ENCODE measurements at regions not wholly inside any gene's neighbourhood (a gene's known extent, or its start where the extent isn't known, plus 50 kb on each side); places are given as distances from the start of the nearest gene placed in this dataset.
"Not testable (repeated sequence)": the region's sequence is repeated elsewhere in the genome, so short reads cannot be mapped to it uniquely, and the experiment has no call there.

- no peak for DNase-seq
Measured at GRCh38 chr10:130963786-130964522, 347.6 kb downstream of the TCERG1L start.

DNA sequence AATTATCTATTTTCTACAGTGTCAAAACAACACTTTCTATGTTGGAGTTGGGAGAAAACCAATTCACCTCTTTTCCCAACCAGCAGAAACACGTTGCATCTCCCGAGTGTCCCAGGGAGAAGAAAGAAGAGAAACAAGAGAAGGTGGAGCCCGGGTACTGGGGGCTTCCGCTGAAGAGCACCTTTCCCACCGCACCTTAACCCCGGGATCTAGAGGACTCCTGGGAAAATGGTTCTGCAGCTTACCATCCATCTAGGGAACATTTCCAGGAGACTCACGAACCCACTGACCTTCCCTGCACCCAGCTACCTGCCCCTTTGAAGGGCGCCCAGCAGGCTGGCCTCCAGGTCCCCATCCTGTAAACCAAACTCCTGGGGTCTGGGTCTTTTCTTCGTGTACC is 346.8 kb downstream of the TCERG1L start:
- no peak for DNase-seq

DNA sequence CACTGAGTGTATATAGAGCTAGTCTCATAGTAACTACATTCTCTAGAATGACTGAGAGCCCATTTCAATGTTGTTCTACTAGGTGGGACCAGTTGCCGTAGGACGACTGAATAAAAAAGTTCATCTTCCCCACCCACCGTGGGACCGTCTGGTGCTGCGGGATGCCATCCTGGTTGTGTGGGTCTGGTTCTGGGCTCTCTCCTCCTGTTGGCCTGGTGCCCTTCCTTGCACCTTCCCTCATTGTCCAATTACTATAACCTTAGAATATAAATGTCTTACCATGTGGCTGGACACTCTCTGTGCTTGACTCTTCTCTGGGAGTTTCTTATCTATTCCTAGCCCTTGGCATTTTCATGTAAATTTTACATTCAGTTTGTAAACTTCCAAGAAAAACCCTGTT is 344.4 kb downstream of the TCERG1L start:
- no peak for DNase-seq

DNA sequence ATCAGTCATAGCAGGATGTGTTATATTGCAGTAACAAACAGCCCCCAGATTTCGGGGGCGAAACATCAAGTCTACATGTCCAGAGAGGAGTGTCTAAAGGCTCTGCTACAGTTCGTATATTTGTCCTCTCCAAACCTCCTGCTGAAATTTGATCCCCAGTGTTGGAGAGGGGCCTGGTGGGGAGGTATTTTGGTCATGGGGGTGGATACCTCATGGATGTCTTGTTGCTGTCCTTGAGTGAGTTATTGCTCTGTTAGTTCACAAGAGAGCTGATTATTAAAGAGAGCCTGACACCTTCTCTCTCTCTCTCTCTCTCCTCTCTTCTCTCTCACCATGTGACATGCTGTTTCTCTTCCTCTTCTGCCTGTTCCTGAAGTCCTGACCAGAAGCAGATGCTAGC is 343.7 kb downstream of the TCERG1L start:
- DNase-seq, result no peak

DNA sequence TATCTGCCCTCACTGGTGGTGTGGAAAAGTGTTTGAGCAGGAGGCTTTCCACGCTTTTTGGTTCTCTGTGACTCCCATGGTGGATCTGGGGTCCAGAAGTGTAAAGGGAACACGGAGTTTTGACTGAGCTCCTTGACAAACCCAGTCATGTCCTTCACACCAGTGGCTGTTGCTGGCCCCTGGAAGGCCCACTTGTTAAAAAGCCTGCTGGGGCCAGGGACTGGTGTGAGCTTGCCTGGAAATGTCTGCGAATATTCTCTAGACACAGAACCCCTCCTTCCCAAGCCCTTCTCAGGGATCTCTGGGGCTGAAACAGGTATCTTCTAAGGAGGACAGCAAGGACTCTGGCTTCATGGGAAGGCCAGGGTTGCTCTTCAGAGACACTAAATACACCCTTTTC is 343.0 kb downstream of the TCERG1L start:
- no peak for DNase-seq

DNA sequence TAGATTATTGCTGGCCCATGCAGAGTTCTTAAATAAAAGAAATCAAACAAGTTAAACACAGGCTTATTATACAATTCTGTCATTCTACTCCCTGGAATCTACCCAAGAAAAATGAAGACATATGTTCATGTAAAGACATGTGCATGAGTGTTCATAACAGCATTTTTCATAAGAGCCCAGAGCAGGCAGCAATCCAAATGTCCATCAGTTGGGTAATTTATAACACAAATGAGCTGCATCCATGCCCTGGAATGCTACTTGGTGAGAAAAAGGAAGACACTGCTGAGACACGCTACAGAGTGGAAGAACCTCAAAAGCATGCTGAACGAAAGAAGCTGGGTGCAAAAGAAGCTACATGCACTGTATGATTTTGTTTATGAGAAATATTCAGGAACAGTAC is 342.6 kb downstream of the TCERG1L start:
- DNase-seq, result no peak

- no peak for DNase-seq
Measured at GRCh38 chr10:130969700-130970099, 341.8 kb downstream of the TCERG1L start.

DNA sequence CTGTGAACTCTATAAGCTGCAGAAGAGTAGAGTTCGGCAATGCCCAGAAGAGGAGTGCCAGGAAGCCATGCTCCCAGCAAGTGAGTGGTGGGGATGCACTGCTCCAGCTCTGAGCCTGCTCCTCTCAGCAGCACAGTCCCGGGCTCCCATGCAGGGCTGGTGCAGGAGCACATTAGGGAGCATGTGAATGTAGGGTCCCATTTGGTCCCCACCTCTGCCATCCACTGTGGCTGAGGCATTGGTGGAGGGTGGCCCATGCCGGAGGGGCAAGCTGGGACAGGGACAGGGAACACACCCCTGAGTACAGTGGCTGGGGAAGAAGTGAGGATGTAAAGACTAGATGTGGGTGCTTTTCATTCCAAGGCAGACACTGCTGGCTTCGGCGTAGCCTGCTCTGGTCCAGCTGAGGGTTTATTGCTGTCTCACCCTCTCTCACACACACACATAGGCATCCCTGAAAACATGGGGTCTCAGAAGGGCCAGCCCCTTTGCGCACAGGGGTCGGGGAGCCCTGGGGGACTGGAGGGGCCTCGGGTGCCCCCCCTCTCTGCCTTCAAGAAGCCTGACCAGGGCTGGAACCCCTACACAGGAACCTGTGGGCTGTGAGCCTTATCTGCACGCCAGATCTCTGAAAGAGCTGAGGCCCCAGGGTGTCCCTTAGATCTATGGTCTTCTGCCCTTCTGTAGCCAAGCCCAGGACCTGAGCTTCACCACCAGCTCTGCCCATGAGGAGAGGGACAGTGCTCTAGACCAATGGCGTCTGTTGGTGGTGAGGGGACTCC is 341.0 kb downstream of the TCERG1L start:
- DNase-seq, result no peak

- no peak for DNase-seq
Measured at GRCh38 chr10:130971123-130971435, 340.4 kb downstream of the TCERG1L start.

DNA sequence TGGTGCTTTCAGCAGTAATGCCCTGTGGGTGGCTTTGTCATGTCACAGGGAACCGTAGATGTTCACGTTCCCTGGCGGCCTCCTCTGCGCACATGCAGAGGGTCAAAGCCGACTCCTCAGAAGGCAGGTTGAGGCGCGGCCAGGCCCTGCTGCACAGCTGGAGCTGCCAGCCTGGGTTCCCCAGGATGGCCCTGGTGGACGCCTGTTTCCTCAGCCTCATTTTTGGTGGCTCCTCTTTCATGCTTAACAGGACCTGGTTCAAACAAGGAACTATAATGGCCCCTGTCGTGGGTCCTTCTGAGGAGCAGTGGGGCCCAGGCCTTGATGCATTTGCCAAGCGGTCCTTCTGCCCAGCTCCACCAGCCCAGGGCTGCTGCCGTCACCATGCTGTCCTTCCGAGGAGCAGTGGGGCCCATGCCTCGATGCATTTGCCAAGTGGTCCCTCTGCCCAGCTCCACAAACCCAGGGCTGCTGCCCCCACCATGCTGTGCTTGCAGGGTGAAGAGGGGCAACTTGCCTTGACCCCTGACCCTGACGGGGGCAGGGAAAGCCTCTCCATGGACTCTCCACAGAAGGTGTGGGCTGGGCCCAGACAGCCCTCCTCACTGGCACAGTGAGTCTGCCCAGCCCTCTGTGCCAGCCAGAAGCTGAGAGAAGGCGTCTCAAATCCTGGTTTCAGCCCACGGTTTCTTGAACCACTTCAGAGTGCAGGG is 338.2 kb downstream of the TCERG1L start:
- no peak for DNase-seq

DNA sequence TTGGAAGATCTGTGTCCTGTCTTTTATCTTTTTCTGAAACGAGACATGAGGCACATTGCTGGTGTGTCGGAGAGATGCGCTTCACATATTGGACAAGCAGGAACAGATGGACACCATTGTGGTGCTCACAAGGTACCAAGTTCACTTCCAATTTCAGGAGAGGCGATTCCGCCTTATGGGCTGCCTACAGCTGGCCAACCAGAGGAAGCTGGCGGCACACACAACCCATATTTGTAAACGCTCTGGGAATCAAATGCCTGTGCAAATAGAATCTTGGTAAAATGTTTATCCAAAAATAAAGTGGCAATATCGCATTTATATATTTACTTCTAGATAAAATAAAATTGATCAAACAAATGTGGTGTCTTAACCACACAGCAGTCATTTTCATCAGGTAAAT is 337.4 kb downstream of the TCERG1L start:
- DNase-seq, result no peak

GRCh38 chr10:130975351-130975750 is 336.2 kb downstream of the TCERG1L start:
- not testable (repeated sequence) for DNase-seq

GRCh38 chr10:130982802-130983201 is 328.7 kb downstream of the TCERG1L start:
- DNase-seq, result no peak

GRCh38 chr10:130983749-130984148 is 327.8 kb downstream of the TCERG1L start:
- no peak for DNase-seq

GRCh38 chr10:130984686-130985085 is 326.8 kb downstream of the TCERG1L start:
- DNase-seq, result no peak

DNA sequence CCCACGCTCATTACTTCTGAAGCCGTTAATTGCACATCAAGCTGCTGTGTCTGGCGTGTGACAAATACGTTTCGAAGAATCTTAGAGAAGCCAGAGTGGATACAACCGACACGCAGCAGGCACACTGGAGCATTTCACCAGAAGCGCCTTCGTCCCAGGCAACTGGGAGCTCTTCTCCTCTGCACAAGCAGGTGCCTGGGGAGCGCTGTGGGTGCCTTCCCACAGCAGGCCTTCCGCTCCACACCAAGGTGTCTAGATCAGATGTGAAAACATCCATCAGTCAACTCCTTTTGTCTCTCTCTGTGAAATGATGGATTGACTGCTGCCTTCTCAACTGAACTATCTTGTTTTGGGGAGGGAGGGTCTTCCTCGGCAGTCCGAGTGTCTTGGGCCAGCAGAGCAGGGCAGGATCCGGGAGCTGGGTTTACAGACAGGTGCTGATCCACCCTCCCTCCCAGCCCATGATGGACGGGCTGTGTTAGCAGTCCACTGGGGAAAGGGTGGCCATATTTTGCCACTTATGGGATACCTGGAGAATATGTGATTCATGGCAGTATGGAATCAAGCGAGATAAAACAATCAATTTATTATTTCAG is 326.3 kb downstream of the TCERG1L start:
- no peak for DNase-seq

DNA sequence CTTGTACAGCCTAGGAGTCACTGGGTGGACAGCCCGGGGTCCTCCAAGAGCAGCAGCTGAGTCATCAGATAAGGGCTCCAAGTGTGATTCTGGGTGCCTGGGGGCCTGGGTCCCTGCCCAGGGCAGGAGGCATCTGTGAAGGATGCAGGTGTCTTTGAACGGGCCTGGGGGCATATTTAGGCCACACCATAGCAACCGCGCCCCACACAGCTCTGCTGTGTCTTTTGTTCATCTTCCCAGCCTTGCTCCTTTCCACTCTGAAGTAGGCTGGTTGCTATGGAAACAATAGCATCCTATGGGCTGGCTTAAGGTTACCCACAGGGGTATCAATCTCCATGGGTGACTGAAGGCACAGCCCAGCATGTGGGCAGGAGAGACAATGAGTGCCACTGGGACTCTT is 324.7 kb downstream of the TCERG1L start:
- no peak for DNase-seq

GRCh38 chr10:130987401-130987800 is 324.1 kb downstream of the TCERG1L start:
- no peak for DNase-seq

DNA sequence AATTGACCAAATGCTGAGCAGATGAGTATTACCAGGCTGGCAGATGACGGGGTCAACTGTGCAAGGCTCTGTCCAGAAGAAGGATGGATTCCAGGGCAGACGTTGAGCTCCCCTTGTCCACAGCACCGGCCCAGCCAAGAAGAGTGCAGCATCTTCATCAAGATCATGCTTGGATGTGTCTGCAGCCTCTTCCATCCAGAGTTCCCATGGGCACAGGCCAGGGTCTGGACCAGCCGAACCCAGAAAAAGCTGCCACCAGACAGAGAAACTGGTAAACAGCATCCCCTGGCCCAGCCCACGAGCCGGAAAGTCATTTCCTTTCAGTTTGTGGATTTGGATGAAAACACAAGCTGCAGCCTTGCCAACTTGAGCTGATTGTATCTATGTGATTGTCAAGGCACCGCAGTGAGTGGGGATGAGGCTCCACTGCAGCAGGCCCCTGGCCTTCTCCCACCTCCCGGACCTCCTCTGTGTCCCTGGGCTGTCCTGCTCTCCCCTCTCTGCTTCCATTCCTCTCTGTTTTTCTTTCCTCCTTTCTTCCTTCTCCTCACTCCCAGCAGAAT is 321.8 kb downstream of the TCERG1L start:
- no peak for DNase-seq

GRCh38 chr10:130990486-130990885 is 321.0 kb downstream of the TCERG1L start:
- no peak for DNase-seq

DNA sequence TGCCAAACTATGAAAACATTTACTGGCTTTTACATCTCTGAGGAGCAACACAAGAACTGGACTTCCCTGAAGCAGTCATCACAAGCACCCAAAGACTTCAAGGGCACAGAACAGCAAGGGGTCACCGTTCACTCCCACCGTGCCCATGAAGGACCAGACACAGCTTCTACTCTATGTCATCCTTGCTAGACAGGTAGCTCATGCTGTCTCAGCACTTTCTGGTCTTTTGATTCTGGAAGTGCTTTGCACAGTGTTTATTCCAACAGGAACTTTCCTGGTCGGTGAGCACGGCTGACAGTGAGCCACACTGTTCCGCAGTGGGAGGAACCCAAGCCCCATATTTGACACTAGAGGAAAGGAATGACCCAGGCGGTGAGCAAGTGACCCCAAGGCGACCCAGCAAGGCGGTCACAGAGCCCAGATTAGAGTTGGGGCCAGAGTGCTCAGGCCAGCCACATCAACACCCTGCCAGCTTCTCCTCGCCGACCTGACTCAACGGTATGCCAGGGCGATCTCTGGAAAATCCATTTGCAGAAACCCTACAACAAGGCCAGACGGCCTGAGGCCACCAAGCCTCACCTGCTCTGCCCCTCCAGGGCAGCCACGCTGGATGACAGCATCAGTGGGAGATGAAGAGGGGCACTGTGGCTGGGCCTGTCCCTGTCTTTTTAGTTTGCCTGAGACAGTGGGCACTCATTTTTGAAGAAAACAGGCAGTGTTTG is 318.6 kb downstream of the TCERG1L start:
- no peak for DNase-seq

DNA sequence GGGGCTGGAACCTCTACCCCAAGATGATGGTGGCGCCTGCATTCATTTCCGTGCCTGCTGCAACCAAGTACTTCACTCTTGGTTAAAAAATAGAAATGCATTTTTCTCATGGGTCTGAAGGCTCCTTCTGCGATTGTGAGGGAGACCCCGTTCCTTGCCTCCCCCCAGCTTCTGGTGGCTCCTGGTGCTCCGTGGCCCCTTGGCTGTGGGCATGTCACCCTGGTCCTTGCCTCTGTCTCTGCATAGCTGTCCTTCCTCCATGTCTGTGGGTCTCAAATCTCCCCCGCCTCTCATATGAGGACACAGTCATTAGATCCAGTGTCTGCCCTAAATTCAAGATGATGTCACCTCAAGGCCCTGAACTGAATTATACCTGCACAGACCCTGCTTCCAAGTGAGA is 317.9 kb downstream of the TCERG1L start:
- no peak for DNase-seq

Data from muscle of arm (tissue), 1 donor.